ENCODE measurements at regions not wholly inside any gene's neighbourhood (a gene's known extent, or its start where the extent isn't known, plus 50 kb on each side); places are given as distances from the start of the nearest gene placed in this dataset.
"Not testable (repeated sequence)": the region's sequence is repeated elsewhere in the genome, so short reads cannot be mapped to it uniquely, and the experiment has no call there.

DNA sequence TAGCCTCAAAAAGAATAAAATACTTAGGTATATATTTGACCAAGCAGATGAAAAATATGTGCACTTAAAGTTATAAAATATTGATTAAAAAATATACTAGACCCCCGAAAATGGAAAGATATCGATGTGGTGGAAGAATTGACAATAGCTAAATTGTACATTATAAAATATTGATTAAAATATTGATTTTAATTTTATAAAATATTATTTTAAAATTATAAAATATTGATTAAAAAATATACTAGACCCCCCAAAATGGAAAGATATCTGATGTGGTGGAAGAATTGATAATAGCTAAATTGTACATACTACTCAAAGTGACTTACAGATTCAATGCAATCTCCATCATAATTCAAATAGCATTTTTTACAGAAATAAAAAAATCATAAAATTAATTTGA, 1540.9 kb upstream of the RAG2 start:
- Histone ChIP-seq H3K36me3 (ENCODE audit: control insufficient read depth, insufficient read depth, low read length) (no peaks in the 10 kb centered on the region), H3K27me3 (ENCODE audit: control insufficient read depth, insufficient read depth, low read length) (no peaks in the 10 kb centered on the region), H3K4me3 (ENCODE audit: low read depth, low read length) (no peak overlapping the region)
- TF ChIP-seq, protein P1, sequence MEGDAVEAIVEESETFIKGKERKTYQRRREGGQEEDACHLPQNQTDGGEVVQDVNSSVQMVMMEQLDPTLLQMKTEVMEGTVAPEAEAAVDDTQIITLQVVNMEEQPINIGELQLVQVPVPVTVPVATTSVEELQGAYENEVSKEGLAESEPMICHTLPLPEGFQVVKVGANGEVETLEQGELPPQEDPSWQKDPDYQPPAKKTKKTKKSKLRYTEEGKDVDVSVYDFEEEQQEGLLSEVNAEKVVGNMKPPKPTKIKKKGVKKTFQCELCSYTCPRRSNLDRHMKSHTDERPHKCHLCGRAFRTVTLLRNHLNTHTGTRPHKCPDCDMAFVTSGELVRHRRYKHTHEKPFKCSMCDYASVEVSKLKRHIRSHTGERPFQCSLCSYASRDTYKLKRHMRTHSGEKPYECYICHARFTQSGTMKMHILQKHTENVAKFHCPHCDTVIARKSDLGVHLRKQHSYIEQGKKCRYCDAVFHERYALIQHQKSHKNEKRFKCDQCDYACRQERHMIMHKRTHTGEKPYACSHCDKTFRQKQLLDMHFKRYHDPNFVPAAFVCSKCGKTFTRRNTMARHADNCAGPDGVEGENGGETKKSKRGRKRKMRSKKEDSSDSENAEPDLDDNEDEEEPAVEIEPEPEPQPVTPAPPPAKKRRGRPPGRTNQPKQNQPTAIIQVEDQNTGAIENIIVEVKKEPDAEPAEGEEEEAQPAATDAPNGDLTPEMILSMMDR (IDR thresholded peaks at IDR 0.05; ENCODE audit: insufficient read depth, low read length, severe bottlenecking), result no peak
- DNase-seq (ENCODE audit: low read depth) (no peak), FAIRE-seq (no peak)

DNA sequence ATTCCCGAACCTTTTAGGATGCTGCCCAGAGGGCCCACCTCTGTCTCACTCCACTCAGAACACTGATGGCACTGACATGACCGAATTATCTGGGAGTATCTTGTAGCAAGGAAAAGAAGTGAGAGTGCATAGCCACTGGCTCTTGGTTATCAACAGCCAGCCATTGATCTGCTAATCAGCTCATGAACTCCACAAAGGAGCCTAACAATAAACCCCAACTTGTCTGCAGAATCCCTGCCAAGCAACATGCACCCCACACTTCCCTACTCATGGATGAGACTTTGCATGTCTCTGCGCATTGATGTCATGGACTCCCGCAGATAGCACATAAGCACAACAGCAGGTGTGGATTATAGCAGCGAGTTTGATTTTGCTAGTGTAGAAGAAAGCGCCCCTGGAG, 1538.9 kb upstream of the RAG2 start:
- H3K4me3 ChIP-seq (ENCODE audit: low read depth, low read length), result no peak overlapping the region
- no peaks in the 10 kb centered on the region for H3K27me3 ChIP-seq (ENCODE audit: control insufficient read depth, insufficient read depth, low read length)
- no peaks in the 10 kb centered on the region for H3K36me3 ChIP-seq (ENCODE audit: control insufficient read depth, insufficient read depth, low read length)
- no peak for DNase-seq (ENCODE audit: low read depth)
- FAIRE-seq, result no peak
- TF ChIP-seq, protein P1 (IDR thresholded peaks at IDR 0.05; ENCODE audit: insufficient read depth, low read length, severe bottlenecking), result no peak

DNA sequence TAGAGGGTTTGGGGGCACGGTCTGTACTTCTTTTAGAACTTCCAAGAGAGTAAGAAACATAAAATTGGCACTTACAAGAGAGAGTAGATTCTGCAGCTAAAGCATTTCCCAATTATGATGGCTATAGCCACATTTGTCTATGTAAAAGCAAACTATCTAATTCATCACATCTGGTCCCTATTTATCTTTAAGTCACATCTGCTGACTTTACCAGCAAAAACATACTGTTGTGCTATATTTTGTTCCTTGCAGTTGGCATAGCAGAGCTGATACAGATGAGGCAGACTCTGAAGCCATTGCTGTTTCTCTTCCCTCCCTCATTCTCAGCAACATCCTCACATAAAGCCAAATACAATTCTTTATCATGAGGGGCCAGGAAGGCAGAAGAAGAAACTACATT, 1533.5 kb upstream of the RAG2 start:
- H3K27me3 ChIP-seq (ENCODE audit: control insufficient read depth, insufficient read depth, low read length), result no peaks in the 10 kb centered on the region
- TF ChIP-seq, protein P1 (IDR thresholded peaks at IDR 0.05; ENCODE audit: insufficient read depth, low read length, severe bottlenecking), result no peak
- no peaks in the 10 kb centered on the region for H3K36me3 ChIP-seq (ENCODE audit: control insufficient read depth, insufficient read depth, low read length)
- no peak for FAIRE-seq
- H3K4me3 ChIP-seq (ENCODE audit: low read depth, low read length), result no peak overlapping the region
- no peak for DNase-seq (ENCODE audit: low read depth)

DNA sequence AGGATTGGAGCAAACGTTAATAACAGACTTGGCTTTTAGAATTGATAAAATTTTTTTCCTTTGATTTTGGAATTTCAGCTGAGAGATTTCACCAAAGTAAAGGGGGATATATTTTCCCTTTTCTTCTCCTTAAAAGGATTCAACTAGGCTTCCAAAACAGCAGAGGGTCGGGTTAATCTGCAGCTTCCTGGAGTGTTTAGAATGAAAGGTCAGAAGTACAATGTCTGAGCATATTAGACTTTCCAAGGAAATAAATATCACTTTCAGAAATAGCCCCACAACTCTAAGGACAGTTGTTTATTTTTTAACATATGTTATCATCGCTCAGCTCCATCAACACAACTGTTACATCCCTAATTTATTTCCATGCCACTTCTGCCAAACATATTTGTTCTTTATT, 1532.9 kb upstream of the RAG2 start:
- no peak for DNase-seq (ENCODE audit: low read depth)
- TF ChIP-seq, protein P1 (IDR thresholded peaks at IDR 0.05; ENCODE audit: insufficient read depth, low read length, severe bottlenecking), result no peak
- no peak for FAIRE-seq
- no peaks in the 10 kb centered on the region for H3K27me3 ChIP-seq (ENCODE audit: control insufficient read depth, insufficient read depth, low read length)
- no peak overlapping the region for H3K4me3 ChIP-seq (ENCODE audit: low read depth, low read length)
- H3K36me3 ChIP-seq (ENCODE audit: control insufficient read depth, insufficient read depth, low read length), result no peaks in the 10 kb centered on the region

DNA sequence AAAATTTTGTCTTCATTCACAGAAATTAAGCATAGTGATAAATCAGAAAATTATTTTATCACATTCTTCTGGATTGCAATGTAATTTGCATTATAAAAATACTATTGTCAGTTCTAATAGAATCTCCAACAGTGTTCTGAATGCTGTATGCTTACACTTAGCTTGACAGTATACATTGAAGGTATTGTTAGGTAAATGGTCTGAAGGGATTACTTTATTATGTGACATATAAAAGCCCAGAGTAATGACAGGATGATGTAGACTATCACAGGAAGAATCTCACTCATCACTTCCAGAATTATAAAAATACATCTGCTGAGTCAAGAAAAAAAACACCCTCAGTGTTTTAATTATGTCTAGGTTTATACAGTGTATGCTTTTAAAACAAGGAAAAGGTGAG, 1532.5 kb upstream of the RAG2 start:
- no peak for FAIRE-seq
- Histone ChIP-seq H3K4me3 (ENCODE audit: low read depth, low read length) (no peak overlapping the region), H3K36me3 (ENCODE audit: control insufficient read depth, insufficient read depth, low read length) (no peaks in the 10 kb centered on the region), H3K27me3 (ENCODE audit: control insufficient read depth, insufficient read depth, low read length) (no peaks in the 10 kb centered on the region)
- TF ChIP-seq, protein P1 (IDR thresholded peaks at IDR 0.05; ENCODE audit: insufficient read depth, low read length, severe bottlenecking), result no peak
- no peak for DNase-seq (ENCODE audit: low read depth)

DNA sequence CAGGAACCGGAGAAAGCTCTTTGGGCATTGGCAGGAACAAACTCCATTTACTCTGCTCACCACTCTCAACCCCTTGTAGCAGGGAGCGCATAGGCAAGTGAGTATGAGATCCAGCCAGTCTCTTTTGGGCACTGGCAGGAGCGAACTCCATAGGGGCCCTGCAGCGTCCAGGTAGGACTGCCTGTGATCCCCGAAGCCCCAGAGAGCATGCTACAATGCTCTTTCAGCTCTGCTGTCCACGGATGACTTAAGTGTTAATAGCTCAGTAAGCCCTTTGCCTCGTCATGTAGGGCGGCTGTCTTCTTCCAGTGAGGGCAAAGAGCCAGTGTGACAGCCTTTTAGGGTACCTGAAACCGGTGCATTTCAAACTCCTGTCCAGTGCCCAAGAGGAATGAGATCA, 1525.6 kb upstream of the RAG2 start:
- Histone ChIP-seq H3K27me3 (ENCODE audit: control insufficient read depth, insufficient read depth, low read length) (no peaks in the 10 kb centered on the region), H3K4me3 (ENCODE audit: low read depth, low read length) (no peak overlapping the region), H3K36me3 (ENCODE audit: control insufficient read depth, insufficient read depth, low read length) (no peaks in the 10 kb centered on the region)
- TF ChIP-seq, protein P1 (IDR thresholded peaks at IDR 0.05; ENCODE audit: insufficient read depth, low read length, severe bottlenecking), result no peak
- no peak for DNase-seq (ENCODE audit: low read depth)
- no peak for FAIRE-seq

DNA sequence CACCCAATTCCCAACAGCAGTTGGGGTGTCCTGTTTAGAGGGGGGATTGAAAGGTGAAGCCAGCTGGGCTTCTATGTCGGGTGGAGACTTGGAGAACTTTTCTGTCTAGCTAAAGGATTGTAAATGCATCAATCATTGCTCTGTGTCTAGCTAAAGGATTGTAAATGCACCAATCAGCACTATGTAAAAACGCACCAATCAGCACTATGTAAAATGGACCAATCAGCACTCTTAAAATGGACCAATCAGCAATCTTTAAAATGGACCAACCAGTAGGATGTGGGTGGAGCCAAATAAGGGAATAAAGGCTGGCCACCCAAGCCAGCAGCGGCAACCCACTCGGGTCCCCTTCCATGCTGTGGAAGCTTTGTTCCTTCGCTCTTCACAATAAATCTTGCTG, 1518.6 kb upstream of the RAG2 start:
- not testable (repeated sequence) for H3K36me3 ChIP-seq (ENCODE audit: control insufficient read depth, insufficient read depth, low read length); DNase-seq (ENCODE audit: low read depth); FAIRE-seq; H3K4me3 ChIP-seq (ENCODE audit: low read depth, low read length); H3K27me3 ChIP-seq (ENCODE audit: control insufficient read depth, insufficient read depth, low read length)

DNA sequence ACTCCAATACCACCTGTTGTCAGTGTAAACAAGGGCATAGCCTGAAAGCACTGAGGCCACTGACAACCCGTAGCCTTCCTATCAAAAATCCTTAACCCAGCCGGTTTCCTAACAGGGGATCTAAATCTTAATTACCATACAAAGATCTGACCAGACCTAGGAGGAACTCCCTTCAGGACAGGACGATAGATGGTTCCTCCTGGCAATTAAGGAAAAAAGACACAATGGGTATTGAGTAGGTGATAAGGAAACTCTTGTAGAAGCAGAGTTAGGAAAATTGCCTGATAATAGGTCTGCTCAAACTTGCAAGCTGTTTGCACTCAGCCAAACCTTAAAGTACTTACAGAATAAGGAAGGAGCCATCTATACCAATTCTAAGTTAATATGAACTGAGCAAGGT, 1517.3 kb upstream of the RAG2 start:
- FAIRE-seq; DNase-seq (ENCODE audit: low read depth); H3K36me3 ChIP-seq (ENCODE audit: control insufficient read depth, insufficient read depth, low read length); H3K4me3 ChIP-seq (ENCODE audit: low read depth, low read length); H3K27me3 ChIP-seq (ENCODE audit: control insufficient read depth, insufficient read depth, low read length): not testable (repeated sequence)

All from bronchial epithelial cell (primary cell).